Hippocampal formation (tissue), 2 donors: ENCODE measurements at regions not wholly inside any gene's neighbourhood (a gene's known extent, or its start where the extent isn't known, plus 50 kb on each side); places are given as distances from the start of the nearest gene placed in this dataset.

Experiments
- DNase-seq, 2 donors: peaks; one replicate each; lab custom pipeline; 2025; lab: John Stamatoyannopoulos, UW

- no peak for DNase-seq
Observed at GRCh38 chr15:95561463-95561862, 769.0 kb upstream of the NR2F2 start.

GRCh38 chr15:95563634-95564033 is 766.9 kb upstream of the NR2F2 start:
- no peak for DNase-seq

GRCh38 chr15:95565016-95565600 is 765.4 kb upstream of the NR2F2 start:
- DNase-seq: no peak

- DNase-seq: no peak
Observed at GRCh38 chr15:95565690-95566089, 764.8 kb upstream of the NR2F2 start.

- DNase-seq: no peak
Observed at GRCh38 chr15:95567686-95568085, 762.8 kb upstream of the NR2F2 start.

- no peak for DNase-seq
Observed at GRCh38 chr15:95574053-95574452, 756.4 kb upstream of the NR2F2 start.

GRCh38 chr15:95577927-95578326 is 752.6 kb upstream of the NR2F2 start:
- no peak for DNase-seq

GRCh38 chr15:95580121-95580520 is 750.4 kb upstream of the NR2F2 start:
- DNase-seq: no peak

- DNase-seq: no peak
Observed at GRCh38 chr15:95581595-95581994, 748.9 kb upstream of the NR2F2 start.

GRCh38 chr15:95584088-95584487 is 746.4 kb upstream of the NR2F2 start:
- no peak for DNase-seq

- no peak for DNase-seq
Observed at GRCh38 chr15:95588056-95588455, 742.4 kb upstream of the NR2F2 start.

- DNase-seq: no peak
Observed at GRCh38 chr15:95590533-95591044, 739.9 kb upstream of the NR2F2 start.

- DNase-seq: no peak
Observed at GRCh38 chr15:95591270-95591669, 739.2 kb upstream of the NR2F2 start.

GRCh38 chr15:95591886-95592285 is 738.6 kb upstream of the NR2F2 start:
- no peak for DNase-seq

GRCh38 chr15:95594496-95594895 is 736.0 kb upstream of the NR2F2 start:
- DNase-seq: no peak

- DNase-seq: no peak
Observed at GRCh38 chr15:95595759-95596158, 734.7 kb upstream of the NR2F2 start.

GRCh38 chr15:95596496-95596895 is 734.0 kb upstream of the NR2F2 start:
- no peak for DNase-seq

GRCh38 chr15:95598251-95598855 is 732.1 kb upstream of the NR2F2 start:
- no peak for DNase-seq

- no peak for DNase-seq
Observed at GRCh38 chr15:95600367-95600766, 730.1 kb upstream of the NR2F2 start.

GRCh38 chr15:95600884-95601283 is 729.6 kb upstream of the NR2F2 start:
- DNase-seq: no peak

GRCh38 chr15:95601525-95601924 is 729.0 kb upstream of the NR2F2 start:
- no peak for DNase-seq

GRCh38 chr15:95603802-95604201 is 726.7 kb upstream of the NR2F2 start:
- DNase-seq: no peak

- DNase-seq: no peak
Observed at GRCh38 chr15:95604634-95605036, 725.9 kb upstream of the NR2F2 start.

GRCh38 chr15:95605098-95605497 is 725.4 kb upstream of the NR2F2 start:
- DNase-seq: no peak
